Neural progenitor cell (in vitro differentiated cells): ENCODE measurements at regions not wholly inside any gene's neighbourhood (a gene's known extent, or its start where the extent isn't known, plus 50 kb on each side); places are given as distances from the start of the nearest gene placed in this dataset.

ENCODE experiments used
- DNase-seq: peaks from one replicate; pipeline ENCODE4 v3.0.0-alpha.2; 2016; ENCODE audit warnings: low spot score
- H2AFZ ChIP-seq: fragments of 200-600 bp; sonication (generic); replicated peaks from 2 replicates; pipeline ENCODE4 v1.6.1; 2016; ENCODE audit warnings: antibody characterized with exemption
- H3F3A ChIP-seq: fragments of 200-600 bp; sonication (generic); 2 replicates; pipeline ENCODE4 v1.6.1; 2016; ENCODE audit warnings: antibody characterized with exemption, low read depth
- H3K27ac ChIP-seq: fragments of 200-600 bp; sonication (generic); 2 replicates; pipeline ENCODE4 v1.5.1; 2016; ENCODE audit warnings: mild to moderate bottlenecking
- H3K27me3 ChIP-seq: fragments of 200-600 bp; sonication (generic); 2 replicates; pipeline ENCODE4 v1.6.1; 2016; ENCODE audit warnings: mild to moderate bottlenecking, moderate library complexity
- H3K36me3 ChIP-seq: fragments of 200-600 bp; sonication (generic); 2 replicates; pipeline ENCODE4 v1.5.1; 2016
- H3K4me1 ChIP-seq: fragments of 200-600 bp; sonication (generic); 2 replicates; pipeline ENCODE4 v1.6.1; 2016; ENCODE audit warnings: mixed run types
- H3K4me2 ChIP-seq: fragments of 200-600 bp; sonication (generic); 2 replicates; pipeline ENCODE4 v1.6.1; 2016
- H3K4me3 ChIP-seq: fragments of 200-600 bp; sonication (generic); 2 replicates; pipeline ENCODE4 v1.5.1; 2016
- H3K79me2 ChIP-seq: fragments of 200-600 bp; sonication (generic); 2 replicates; pipeline ENCODE4 v1.6.1; 2016; ENCODE audit warnings: low read depth
- H3K9ac ChIP-seq: fragments of 200-600 bp; sonication (generic); 2 replicates; pipeline ENCODE4 v1.6.1; 2016
- H3K9me3 ChIP-seq: fragments of 200-600 bp; sonication (generic); 2 replicates; pipeline ENCODE4 v1.5.1; 2016; ENCODE audit warnings: low read depth
- H4K20me1 ChIP-seq: fragments of 200-600 bp; sonication (generic); 2 replicates; pipeline ENCODE4 v1.6.1; 2016; ENCODE audit warnings: low read depth
- H3K27ac Mint-ChIP-seq: 3 replicates; pipeline ENCODE4 v1.8.0; 2021; ENCODE audit warnings: mixed read lengths
- H3K27me3 Mint-ChIP-seq: 2 replicates; pipeline ENCODE4 v1.8.0; 2022; ENCODE audit warnings: low read depth, mild to moderate bottlenecking, inconsistent platforms, moderate library complexity, mixed read lengths; ENCODE audit not compliant: insufficient read depth
- H3K36me3 Mint-ChIP-seq: 3 replicates; pipeline ENCODE4 v1.8.0; 2021; ENCODE audit warnings: mixed read lengths
- H3K4me1 Mint-ChIP-seq: 3 replicates; pipeline ENCODE4 v1.8.0; 2021; ENCODE audit warnings: mixed read lengths
- H3K4me3 Mint-ChIP-seq: 3 replicates; pipeline ENCODE4 v1.8.0; 2021; ENCODE audit warnings: mild to moderate bottlenecking, moderate library complexity, mixed read lengths
- H3K9me3 Mint-ChIP-seq: 3 replicates; pipeline ENCODE4 v1.8.0; 2020; ENCODE audit warnings: mixed read lengths
- CTCF ChIP-seq: fragments of 200-600 bp; sonication (generic); IDR thresholded peaks from 2 replicates; pipeline ENCODE4 v1.5.1; 2017; ENCODE audit warnings: antibody characterized with exemption, mild to moderate bottlenecking
- EZH2 ChIP-seq: fragments of 200-600 bp; sonication (generic); IDR thresholded peaks from 2 replicates; pipeline ENCODE4 v1.6.1; 2017; ENCODE audit warnings: antibody characterized with exemption, mild to moderate bottlenecking, moderate library complexity
- EZH2phosphoT487 ChIP-seq: fragments of 200-600 bp; sonication (generic); IDR thresholded peaks from 2 replicates; pipeline ENCODE4 v1.6.1; 2017; ENCODE audit warnings: antibody characterized with exemption

DNA sequence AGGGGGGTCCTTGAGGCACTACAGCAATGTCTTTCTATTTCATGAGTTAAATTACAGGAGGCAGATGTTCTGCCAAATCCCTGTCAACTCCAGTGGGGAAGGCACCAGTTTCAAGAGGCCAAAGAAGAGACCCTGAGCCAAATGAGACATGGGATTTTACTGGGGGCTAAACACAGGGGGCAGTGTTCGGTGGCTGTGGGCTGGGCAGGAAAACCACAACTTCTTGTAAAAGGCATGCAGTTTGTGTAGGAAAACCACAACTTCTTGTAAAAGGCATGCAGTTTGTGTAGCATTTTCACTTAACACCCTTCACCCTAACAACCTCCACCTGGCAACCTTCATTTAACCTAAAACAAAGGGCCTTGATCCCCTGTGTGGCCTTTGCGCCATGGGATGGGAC, 61.0 kb downstream of the POLR2M start:
- TF ChIP-seq CTCF (no peak), EZH2phosphoT487 (no peak), EZH2 (no peak)
- Histone ChIP-seq H3K9me3 (no peaks in the 10 kb centered on the region), H3K4me3 (no peak overlapping the region), H3K4me1 (peaks cover 12% of the 10 kb centered on the region), H2AFZ (no peak overlapping the region), H3K36me3 (no peaks in the 10 kb centered on the region), H3K27ac (no peak overlapping the region), H3F3A (no peaks in the 10 kb centered on the region), H3K4me2 (no peak overlapping the region), H3K79me2 (no peaks in the 10 kb centered on the region), H3K9ac (no peak overlapping the region), H4K20me1 (no peaks in the 10 kb centered on the region), H3K27me3 (no peaks in the 10 kb centered on the region)
- Mint-ChIP-seq H3K27ac (no peak overlapping the region), H3K36me3 (no peaks in the 10 kb centered on the region), H3K4me1 (peaks cover 10% of the 10 kb centered on the region), H3K27me3 (no peaks in the 10 kb centered on the region), H3K9me3 (no peaks in the 10 kb centered on the region), H3K4me3 (no peak overlapping the region)
- DNase-seq: no peak

- no peaks in the 10 kb centered on the region for H4K20me1 ChIP-seq
- no peaks in the 10 kb centered on the region for H3K9me3 ChIP-seq
- H3K36me3 ChIP-seq: no peaks in the 10 kb centered on the region
- Mint-ChIP-seq H3K27ac (no peak overlapping the region), H3K4me3 (no peak overlapping the region), H3K27me3 (no peaks in the 10 kb centered on the region), H3K36me3 (no peaks in the 10 kb centered on the region), H3K4me1 (peaks cover 15% of the 10 kb centered on the region), H3K9me3 (no peaks in the 10 kb centered on the region)
- H3K27me3 ChIP-seq: no peaks in the 10 kb centered on the region
- peaks cover 16% of the 10 kb centered on the region for H3K4me1 ChIP-seq
- H3F3A ChIP-seq: no peaks in the 10 kb centered on the region
- no peak overlapping the region for H3K4me2 ChIP-seq
- no peak overlapping the region for H3K4me3 ChIP-seq
- no peak for DNase-seq
- H3K79me2 ChIP-seq: no peaks in the 10 kb centered on the region
- H2AFZ ChIP-seq: no peak overlapping the region
- no peak overlapping the region for H3K9ac ChIP-seq
- no peak for TF ChIP-seq CTCF
- no peak for TF ChIP-seq EZH2
- no peak for TF ChIP-seq EZH2phosphoT487
- H3K27ac ChIP-seq: no peak overlapping the region
Measured at GRCh38 chr15:57769266-57769665, 62.8 kb downstream of the POLR2M start.

DNA sequence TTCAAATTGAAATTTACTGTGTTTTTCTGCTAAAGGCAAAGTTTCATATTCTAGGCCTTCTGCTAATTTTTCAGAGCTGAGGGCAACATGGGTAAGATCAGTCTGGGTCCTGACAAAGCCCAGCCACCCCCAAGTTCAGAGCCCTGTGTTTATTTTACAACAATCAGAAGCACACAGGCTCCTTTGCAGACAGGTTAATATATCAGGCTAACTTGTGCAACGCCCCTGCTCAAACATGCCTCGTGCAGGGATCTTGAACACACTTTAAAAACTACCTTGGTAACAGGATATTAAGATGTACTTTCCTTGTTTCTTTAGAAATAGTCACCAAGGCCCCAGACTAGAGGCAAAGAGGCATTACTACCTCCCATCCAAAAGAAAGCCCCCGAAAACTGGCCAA, 64.0 kb downstream of the POLR2M start:
- Mint-ChIP-seq H3K9me3 (no peaks in the 10 kb centered on the region), H3K27ac (no peak overlapping the region), H3K4me1 (peaks cover 15% of the 10 kb centered on the region), H3K4me3 (no peak overlapping the region), H3K27me3 (no peaks in the 10 kb centered on the region), H3K36me3 (no peaks in the 10 kb centered on the region)
- Histone ChIP-seq H3K4me1 (peaks cover 16% of the 10 kb centered on the region), H3K79me2 (no peaks in the 10 kb centered on the region), H3K36me3 (no peaks in the 10 kb centered on the region), H3K4me3 (no peak overlapping the region), H3K27me3 (no peaks in the 10 kb centered on the region), H3K27ac (no peak overlapping the region), H2AFZ (peak overlapping the region; percentile 4), H3K4me2 (no peak overlapping the region), H3F3A (no peaks in the 10 kb centered on the region), H4K20me1 (no peaks in the 10 kb centered on the region), H3K9ac (no peak overlapping the region), H3K9me3 (no peaks in the 10 kb centered on the region)
- TF ChIP-seq EZH2phosphoT487 (no peak), CTCF (no peak), EZH2 (no peak)
- no peak for DNase-seq
